ENCODE measurements at regions not wholly inside any gene's neighbourhood (a gene's known extent, or its start where the extent isn't known, plus 50 kb on each side); places are given as distances from the start of the nearest gene placed in this dataset.

GRCh38 chr12:88306471-88307069 is 164.5 kb downstream of the TMTC3 start:
- H3K36me3 ChIP-seq (ENCODE audit: insufficient read depth, low read length): no peaks in the 10 kb centered on the region
- no peak for DNase-seq (ENCODE audit: low read depth, low spot score)
- H3K9ac ChIP-seq (ENCODE audit: insufficient read length): no peak overlapping the region
- no peak overlapping the region for H3K4me3 ChIP-seq
- no peak overlapping the region for H3K27ac ChIP-seq
- H3K9me3 ChIP-seq (ENCODE audit: low read depth, low read length): no peaks in the 10 kb centered on the region
- TF ChIP-seq POLR2AphosphoS5 (IDR thresholded peaks at IDR 0.05; ENCODE audit: borderline replicate concordance, low read depth, low read length) (no peak), FOXP2 (optimal IDR thresholded peaks at IDR 0.05; ENCODE audit: control extremely low read depth, extremely low read length, insufficient read depth) (no peak), EZH2 (IDR thresholded peaks at IDR 0.05) (no peak)

- H3K27ac ChIP-seq: no peak overlapping the region
- H3K4me3 ChIP-seq: no peak overlapping the region
- TF ChIP-seq FOXP2 (optimal IDR thresholded peaks at IDR 0.05; ENCODE audit: control extremely low read depth, extremely low read length, insufficient read depth) (no peak), POLR2AphosphoS5 (IDR thresholded peaks at IDR 0.05; ENCODE audit: borderline replicate concordance, low read depth, low read length) (no peak), EZH2 (IDR thresholded peaks at IDR 0.05) (no peak)
- H3K9me3 ChIP-seq (ENCODE audit: low read depth, low read length): no peaks in the 10 kb centered on the region
- no peaks in the 10 kb centered on the region for H3K36me3 ChIP-seq (ENCODE audit: insufficient read depth, low read length)
- H3K9ac ChIP-seq (ENCODE audit: insufficient read length): no peak overlapping the region
- DNase-seq (ENCODE audit: low read depth, low spot score): no peak
These were observed 165.9 kb downstream of the TMTC3 start for GRCh38 chr12:88307961-88308360.

DNA sequence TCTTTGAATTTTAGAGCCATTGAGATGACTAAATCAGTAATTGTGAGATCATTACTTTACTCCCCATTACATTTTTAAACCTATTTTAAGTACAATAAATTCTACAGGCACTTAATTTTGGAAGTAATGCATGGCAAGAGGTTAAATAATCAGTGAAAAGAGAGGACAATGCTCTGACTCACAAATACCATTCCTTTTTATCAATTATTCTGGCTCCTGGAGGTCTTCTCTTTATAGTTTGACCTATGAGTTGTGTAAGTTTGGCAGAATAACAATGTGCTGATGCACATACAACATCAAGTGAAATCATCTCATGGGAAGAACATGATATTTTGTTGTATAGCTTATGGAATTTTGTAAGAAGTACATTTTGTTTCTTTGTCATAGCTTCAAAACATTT is 166.7 kb downstream of the TMTC3 start:
- Histone ChIP-seq H3K4me3 (no peak overlapping the region), H3K27ac (no peak overlapping the region), H3K9me3 (ENCODE audit: low read depth, low read length) (no peaks in the 10 kb centered on the region), H3K36me3 (ENCODE audit: insufficient read depth, low read length) (no peaks in the 10 kb centered on the region), H3K9ac (ENCODE audit: insufficient read length) (no peak overlapping the region)
- DNase-seq (ENCODE audit: low read depth, low spot score): no peak
- TF ChIP-seq POLR2AphosphoS5 (IDR thresholded peaks at IDR 0.05; ENCODE audit: borderline replicate concordance, low read depth, low read length) (no peak), EZH2 (IDR thresholded peaks at IDR 0.05) (no peak), FOXP2 (optimal IDR thresholded peaks at IDR 0.05; ENCODE audit: control extremely low read depth, extremely low read length, insufficient read depth) (no peak)

- Histone ChIP-seq H3K36me3 (ENCODE audit: insufficient read depth, low read length) (no peaks in the 10 kb centered on the region), H3K27ac (no peak overlapping the region), H3K9ac (ENCODE audit: insufficient read length) (no peak overlapping the region), H3K4me3 (no peak overlapping the region), H3K9me3 (ENCODE audit: low read depth, low read length) (no peaks in the 10 kb centered on the region)
- TF ChIP-seq POLR2AphosphoS5 (IDR thresholded peaks at IDR 0.05; ENCODE audit: borderline replicate concordance, low read depth, low read length) (no peak), EZH2 (IDR thresholded peaks at IDR 0.05) (no peak), FOXP2 (optimal IDR thresholded peaks at IDR 0.05; ENCODE audit: control extremely low read depth, extremely low read length, insufficient read depth) (no peak)
- DNase-seq (ENCODE audit: low read depth, low spot score): no peak
These were observed 167.4 kb downstream of the TMTC3 start for GRCh38 chr12:88309546-88309945.

DNA sequence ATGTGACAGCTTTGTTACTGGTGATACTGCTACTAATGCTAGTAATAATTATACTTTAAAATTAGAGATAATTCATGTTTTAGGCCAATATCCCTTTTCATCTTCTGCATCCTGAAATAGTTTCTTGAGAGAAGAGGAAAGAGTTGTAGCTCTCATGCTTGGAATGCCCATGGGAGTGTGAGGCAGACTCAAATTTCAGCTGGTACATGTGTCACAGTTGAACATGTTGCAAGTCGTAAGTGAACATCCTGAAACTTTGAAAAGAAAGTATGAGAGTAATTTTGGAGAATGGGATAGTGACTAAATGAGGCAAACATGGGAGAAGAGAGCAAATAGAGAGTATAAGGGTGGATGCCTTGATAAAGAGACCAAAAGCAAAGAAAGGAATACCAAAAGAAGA is 168.0 kb downstream of the TMTC3 start:
- no peak overlapping the region for H3K27ac ChIP-seq
- TF ChIP-seq EZH2 (IDR thresholded peaks at IDR 0.05) (no peak), FOXP2 (optimal IDR thresholded peaks at IDR 0.05; ENCODE audit: control extremely low read depth, extremely low read length, insufficient read depth) (no peak), POLR2AphosphoS5 (IDR thresholded peaks at IDR 0.05; ENCODE audit: borderline replicate concordance, low read depth, low read length) (no peak)
- H3K4me3 ChIP-seq: no peak overlapping the region
- H3K9ac ChIP-seq (ENCODE audit: insufficient read length): no peak overlapping the region
- no peaks in the 10 kb centered on the region for H3K9me3 ChIP-seq (ENCODE audit: low read depth, low read length)
- H3K36me3 ChIP-seq (ENCODE audit: insufficient read depth, low read length): no peaks in the 10 kb centered on the region
- no peak for DNase-seq (ENCODE audit: low read depth, low spot score)

- H3K4me3 ChIP-seq: no peak overlapping the region
- no peaks in the 10 kb centered on the region for H3K36me3 ChIP-seq (ENCODE audit: insufficient read depth, low read length)
- no peak overlapping the region for H3K27ac ChIP-seq
- DNase-seq (ENCODE audit: low read depth, low spot score): no peak
- no peak overlapping the region for H3K9ac ChIP-seq (ENCODE audit: insufficient read length)
- H3K9me3 ChIP-seq (ENCODE audit: low read depth, low read length): no peaks in the 10 kb centered on the region
- TF ChIP-seq POLR2AphosphoS5 (IDR thresholded peaks at IDR 0.05; ENCODE audit: borderline replicate concordance, low read depth, low read length) (no peak), FOXP2 (optimal IDR thresholded peaks at IDR 0.05; ENCODE audit: control extremely low read depth, extremely low read length, insufficient read depth) (no peak), EZH2 (IDR thresholded peaks at IDR 0.05) (no peak)
These were observed 168.6 kb downstream of the TMTC3 start for GRCh38 chr12:88310666-88311065.

DNA sequence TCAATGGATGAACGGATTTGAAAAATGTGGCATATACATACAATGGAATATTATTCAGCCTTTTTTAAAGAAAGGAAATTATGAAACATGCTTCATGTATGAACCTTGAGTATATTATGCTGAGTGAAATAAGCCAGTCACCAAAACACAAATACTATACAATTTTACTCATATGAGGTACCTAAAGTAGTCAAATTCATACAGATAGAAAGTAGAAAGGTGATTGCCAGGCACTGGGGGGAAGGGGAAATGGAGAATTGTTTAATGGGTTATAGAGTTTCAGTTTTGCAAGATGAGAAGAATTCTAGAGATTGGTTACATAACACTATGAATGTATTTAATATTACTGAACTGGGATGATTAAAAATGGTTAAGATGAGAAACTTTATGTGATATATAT is 171.4 kb downstream of the TMTC3 start:
- DNase-seq (ENCODE audit: low read depth, low spot score): no peak
- H3K9me3 ChIP-seq (ENCODE audit: low read depth, low read length): no peaks in the 10 kb centered on the region
- H3K9ac ChIP-seq (ENCODE audit: insufficient read length): no peak overlapping the region
- no peaks in the 10 kb centered on the region for H3K36me3 ChIP-seq (ENCODE audit: insufficient read depth, low read length)
- no peak overlapping the region for H3K4me3 ChIP-seq
- TF ChIP-seq EZH2 (IDR thresholded peaks at IDR 0.05) (no peak), POLR2AphosphoS5 (IDR thresholded peaks at IDR 0.05; ENCODE audit: borderline replicate concordance, low read depth, low read length) (no peak), FOXP2 (optimal IDR thresholded peaks at IDR 0.05; ENCODE audit: control extremely low read depth, extremely low read length, insufficient read depth) (no peak)
- no peak overlapping the region for H3K27ac ChIP-seq

GRCh38 chr12:88314706-88315105 is 172.6 kb downstream of the TMTC3 start:
- Histone ChIP-seq H3K27ac (no peak overlapping the region), H3K9ac (ENCODE audit: insufficient read length) (no peak overlapping the region), H3K9me3 (ENCODE audit: low read depth, low read length) (no peaks in the 10 kb centered on the region), H3K36me3 (ENCODE audit: insufficient read depth, low read length) (no peaks in the 10 kb centered on the region), H3K4me3 (no peak overlapping the region)
- TF ChIP-seq EZH2 (IDR thresholded peaks at IDR 0.05): no peak
- TF ChIP-seq FOXP2 (optimal IDR thresholded peaks at IDR 0.05; ENCODE audit: control extremely low read depth, extremely low read length, insufficient read depth): no peak
- no peak for TF ChIP-seq POLR2AphosphoS5 (IDR thresholded peaks at IDR 0.05; ENCODE audit: borderline replicate concordance, low read depth, low read length)
- no peak for DNase-seq (ENCODE audit: low read depth, low spot score)

GRCh38 chr12:88318726-88319125 is 176.6 kb downstream of the TMTC3 start:
- H3K4me3 ChIP-seq: no peak overlapping the region
- H3K27ac ChIP-seq: no peak overlapping the region
- DNase-seq (ENCODE audit: low read depth, low spot score): no peak
- no peaks in the 10 kb centered on the region for H3K36me3 ChIP-seq (ENCODE audit: insufficient read depth, low read length)
- no peak overlapping the region for H3K9ac ChIP-seq (ENCODE audit: insufficient read length)
- H3K9me3 ChIP-seq (ENCODE audit: low read depth, low read length): no peaks in the 10 kb centered on the region
- TF ChIP-seq FOXP2 (optimal IDR thresholded peaks at IDR 0.05; ENCODE audit: control extremely low read depth, extremely low read length, insufficient read depth): no peak
- TF ChIP-seq POLR2AphosphoS5 (IDR thresholded peaks at IDR 0.05; ENCODE audit: borderline replicate concordance, low read depth, low read length): no peak
- no peak for TF ChIP-seq EZH2 (IDR thresholded peaks at IDR 0.05)
